Pancreas (tissue), 10 donors: ENCODE measurements at regions not wholly inside any gene's neighbourhood (a gene's known extent, or its start where the extent isn't known, plus 50 kb on each side); places are given as distances from the start of the nearest gene placed in this dataset.

Experiments
- ATAC-seq, 4 donors: fragments of 200-7000 bp; cut with Tn5 transposase; one replicate each; pipeline versions ENCODE4 v1.8.0 to v1.9.1; 2020; ENCODE audit warnings: mild to moderate bottlenecking in 4 of 4, moderate library complexity in 4 of 4
- DNase-seq, 6 donors: peaks; one replicate each; pipeline ENCODE4 v3.0.0-alpha.2; 2020
- FAIRE-seq: peaks from 2 replicates; lab custom pipeline; 2012; peaks lifted over from hg19 to GRCh38; lab: Jason Lieb, UNC
- H3K27ac ChIP-seq, 4 donors: fragments of 200-600 bp; sonication (generic); 1 replicate in 3 of 4; 2 replicates in 1 of 4; pipeline versions ENCODE4 v1.5.0 to v1.8.0; 2020
- H3K27me3 ChIP-seq, 4 donors: fragments of 200-600 bp; one replicate each; pipeline ENCODE4 v1.8.0; 2021
- H3K36me3 ChIP-seq, 3 donors: fragments of 200-600 bp; sonication (generic) in 1 of 3; one replicate each; pipeline versions ENCODE4 v1.5.0 to v1.8.0; 2020 to 2021
- H3K4me1 ChIP-seq, 3 donors: fragments of 200-600 bp; one replicate each; pipeline ENCODE4 v1.8.0; 2021
- H3K4me3 ChIP-seq, 4 donors: fragments of 200-600 bp; sonication (generic) in 2 of 4; one replicate each; pipeline versions ENCODE4 v1.5.0 to v1.8.0; 2020 to 2021
- H3K9me3 ChIP-seq, 4 donors: fragments of 200-600 bp; one replicate each; pipeline ENCODE4 v1.8.0; 2021
- CTCF ChIP-seq, 4 donors: fragments of 200-600 bp; sonication (generic) in 3 of 4; IDR thresholded peaks; one replicate each; pipeline versions ENCODE4 v1.5.0 to v1.8.0; 2021; ENCODE audit warnings: antibody characterized with exemption in 4 of 4
- WGBS, 2 donors: extraction: QIAGEN DNeasy Blood & Tissue Kit; methylation state at CpG; one replicate each; pipeline ENCODE4 v1.1.7; 2013; 5-methylcytosine and 5-hydroxymethylcytosine counted together
- intact Hi-C, 3 donors: fragments of 100-400 bp; cut with DNase I; formaldehyde crosslinking; loops; one replicate each; pipeline versions ENCODE4 v1.11.1 to v1.14.2; 2022
- donor health status: healthy with polysubstance abuse.
- donor health status: DM: no; HTN: no; CAD: no; lungs with moderate emphysema.
- donor health status: DM: no; HTN: no; CAD: no.
- donor health status: control.
- donor health status: control.
- donor health status: Bipolar disorder and iron deficiency.
- donor health status: DM: yes; HTN: yes; CAD: no.
- donor health status: DM: no; HTN: no; CAD: no.
- donor health status: DM: no; HTN: no; CAD: no.
- donor health status: DM: yes; HTN: yes; CAD: no.

GRCh38 chr4:79528241-79528706 is 120.2 kb upstream of the GK2 start:
- 48 to 56% methylated on average over 3 of the region's 3 CpGs for WGBS, 2 donors
- intact Hi-C loops, result no loop called here
- FAIRE-seq (no peak), ATAC-seq (no peak), DNase-seq (no peak)
- Histone ChIP-seq H3K4me1 (no peaks in the 10 kb centered on the region), H3K27ac (no peak overlapping the region), H3K9me3 (no peaks in the 10 kb centered on the region), H3K36me3 (no peaks in the 10 kb centered on the region), H3K27me3 (no peaks in the 10 kb centered on the region), H3K4me3 (no peak overlapping the region)
- no peak for TF ChIP-seq CTCF (IDR thresholded peaks at IDR 0.05)

GRCh38 chr4:79526641-79527565 is 118.9 kb upstream of the GK2 start:
- Histone ChIP-seq H3K4me1 (no peaks in the 10 kb centered on the region), H3K9me3 (no peaks in the 10 kb centered on the region), H3K36me3 (no peaks in the 10 kb centered on the region), H3K4me3 (no peak overlapping the region), H3K27ac (no peak overlapping the region), H3K27me3 (no peaks in the 10 kb centered on the region)
- DNase-seq (no peak), FAIRE-seq (no peak), ATAC-seq (no peak)
- intact Hi-C loops, result no loop called here
- 71 to 76% methylated on average over 15 of the region's 15 CpGs for WGBS, 2 donors
- TF ChIP-seq CTCF (IDR thresholded peaks at IDR 0.05), result no peak

- FAIRE-seq (no peak), DNase-seq (no peak), ATAC-seq (no peak)
- WGBS, 2 donors, result 71 to 73% methylated on average over 2 of the region's 2 CpGs
- Histone ChIP-seq H3K4me1 (no peaks in the 10 kb centered on the region), H3K27me3 (no peaks in the 10 kb centered on the region), H3K27ac (no peak overlapping the region), H3K36me3 (no peaks in the 10 kb centered on the region), H3K9me3 (no peaks in the 10 kb centered on the region), H3K4me3 (no peak overlapping the region)
- TF ChIP-seq CTCF (IDR thresholded peaks at IDR 0.05), result no peak
- intact Hi-C loops, result no loop called here
Observed at GRCh38 chr4:79516114-79516513, 108.1 kb upstream of the GK2 start.

- no peak for TF ChIP-seq CTCF (IDR thresholded peaks at IDR 0.05)
- no peaks in the 10 kb centered on the region for H3K36me3 ChIP-seq
- no peak overlapping the region for H3K4me3 ChIP-seq
- ATAC-seq (no peak), DNase-seq (no peak), FAIRE-seq (no peak)
- intact Hi-C loops, result no loop called here
- no peaks in the 10 kb centered on the region for H3K4me1 ChIP-seq
- 36 to 43% methylated on average over 6 of the region's 6 CpGs for WGBS, 2 donors
- H3K27me3 ChIP-seq, result no peaks in the 10 kb centered on the region
- no peak overlapping the region for H3K27ac ChIP-seq
- H3K9me3 ChIP-seq, result no peaks in the 10 kb centered on the region
Observed at GRCh38 chr4:79514621-79515329, 106.7 kb upstream of the GK2 start.
